Suprapubic skin (tissue), 3 donors: ENCODE measurements at regions not wholly inside any gene's neighbourhood (a gene's known extent, or its start where the extent isn't known, plus 50 kb on each side); places are given as distances from the start of the nearest gene placed in this dataset.

Source experiments
- CTCF ChIP-seq, 2 donors: fragments of 200-600 bp in 1 of 2; fragments of 450-650 bp in 1 of 2; sonication (generic) in 1 of 2; IDR thresholded peaks; one replicate each; pipeline ENCODE4 v1.5.1; 2016 to 2019; ENCODE audit warnings: antibody characterized with exemption in 2 of 2, mild to moderate bottlenecking in 1 of 2, moderate library complexity in 1 of 2
- POLR2A ChIP-seq, 2 donors: fragments of 450-650 bp; IDR thresholded peaks; one replicate each; pipeline ENCODE4 v1.6.1; 2017; ENCODE audit warnings: antibody characterized with exemption in 2 of 2, mild to moderate bottlenecking in 2 of 2, moderate library complexity in 2 of 2

DNA sequence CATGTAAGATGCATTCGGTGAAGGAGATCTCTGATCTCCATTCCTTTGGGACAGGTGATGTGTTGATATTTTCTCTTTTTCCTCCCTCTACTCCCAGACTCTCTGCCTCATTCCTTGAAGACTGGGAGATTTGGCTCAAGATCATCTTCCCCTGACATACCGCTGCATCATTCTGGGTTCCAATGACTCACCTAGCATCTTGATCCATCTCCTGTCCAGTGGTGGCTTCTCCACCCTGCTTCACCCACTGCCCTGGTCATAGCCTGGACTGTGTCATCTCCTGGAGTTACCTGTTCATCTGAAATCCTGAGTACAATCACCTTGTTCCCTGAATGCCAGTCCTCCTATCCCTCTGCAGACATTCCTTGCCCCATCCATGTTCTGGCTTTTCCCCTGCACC is 57.4 kb upstream of the TRAK1 start:
- no peak for TF ChIP-seq CTCF (IDR thresholded peaks at IDR 0.05)
- no peak for TF ChIP-seq POLR2A (IDR thresholded peaks at IDR 0.05)
